K562 (cell line): ENCODE measurements at regions not wholly inside any gene's neighbourhood (a gene's known extent, or its start where the extent isn't known, plus 50 kb on each side); places are given as distances from the start of the nearest gene placed in this dataset.

Experiments
- ATAC-seq: fragments of 200-7000 bp; cut with Tn5 transposase; 3 replicates; pipeline ENCODE4 v1.9.1; 2020; ENCODE audit warnings: moderate library complexity
- BruUV-seq: library from RNA; stranded (reverse); fragments of 400-500 nt; replicated peaks from 2 replicates; lab custom pipeline; 2021; lab: Mats Ljungman, UMichigan
- CTCF ChIA-PET: fragments of 300-600 bp; formaldehyde crosslinking; extraction: SDS; loops from one replicate; lab custom pipeline; 2021; ENCODE audit warnings: low intra/inter-chr PET ratio; lab: Yijun Ruan, JAX
- POLR2A ChIA-PET: fragments of 300-600, 350-650 bp; sonication (Branson Sonifier 250); formaldehyde crosslinking; extraction: SDS; loops from one replicate; lab custom pipeline; 2021; ENCODE audit warnings: antibody characterized with exemption, inconsistent platforms; lab: Yijun Ruan, JAX
- DNase-seq, 4 experiments: peaks; one replicate each; pipeline versions ENCODE4 v3.0.0 to v3.0.0-alpha.2; 2011 to 2018; ENCODE audit warnings: low spot score in 3 of 4, mixed read lengths in 3 of 4; ENCODE audit errors: extremely low read depth in 1 of 4
- FAIRE-seq: peaks from 2 replicates; lab custom pipeline; 2011; peaks lifted over from hg19 to GRCh38; lab: Jason Lieb, UNC
- H2AFZ ChIP-seq: 2 replicates; pipeline ENCODE4 v1.6.0; 2011; ENCODE audit warnings: low read depth, low read length, control low read depth, inconsistent platforms
- H3K27ac ChIP-seq: fragments of 200-600 bp; 3 replicates; pipeline ENCODE4 v1.8.0; 2011; ENCODE audit warnings: low read depth, mild to moderate bottlenecking, control low read depth, inconsistent platforms, low read length, moderate library complexity, mixed read lengths; ENCODE audit errors: extremely low read depth
- H3K27me3 ChIP-seq, 2 experiments: fragments of 300-600 bp in 1 of 2; 2 replicates in 1 of 2; 3 replicates in 1 of 2; pipeline versions ENCODE4 v1.6.0 to v1.8.0; 2011; ENCODE audit warnings: inconsistent platforms in 2 of 2, low read length in 2 of 2, mild to moderate bottlenecking in 1 of 2, mixed read lengths in 1 of 2, moderate library complexity in 1 of 2; ENCODE audit not compliant: control insufficient read depth in 2 of 2, insufficient read depth in 2 of 2
- H3K36me3 ChIP-seq: fragments of 300-600 bp; 3 replicates; pipeline ENCODE4 v1.8.0; 2011; ENCODE audit warnings: mild to moderate bottlenecking, low read length, inconsistent platforms; ENCODE audit not compliant: control insufficient read depth, insufficient read depth
- H3K4me1 ChIP-seq, 2 experiments: fragments of 200-600 bp in 1 of 2; replicated peaks in 1 of 2; 2 replicates in 1 of 2; 3 replicates in 1 of 2; pipeline versions ENCODE4 v1.5.1 to v1.8.0; 2011; ENCODE audit warnings: inconsistent platforms in 2 of 2, low read length in 2 of 2, mild to moderate bottlenecking in 1 of 2, mixed read lengths in 1 of 2, moderate library complexity in 1 of 2; ENCODE audit not compliant: control insufficient read depth in 2 of 2, insufficient read depth in 2 of 2
- H3K4me2 ChIP-seq: 2 replicates; pipeline ENCODE4 v1.6.1; 2011; ENCODE audit warnings: low read length, control low read depth, inconsistent platforms, mixed read lengths; ENCODE audit not compliant: insufficient read depth
- H3K4me3 ChIP-seq: fragments of 200-600 bp; sonication (generic), shearing (Covaris generic); 2 replicates; pipeline ENCODE4 v1.5.1; 2016; ENCODE audit warnings: control low read depth, inconsistent platforms
- H3K79me2 ChIP-seq: fragments of 200-600 bp; 3 replicates; pipeline ENCODE4 v1.8.0; 2011; ENCODE audit warnings: low read length, inconsistent platforms; ENCODE audit not compliant: control insufficient read depth, insufficient read depth
- H3K9ac ChIP-seq, 2 experiments: 2 replicates each; pipeline versions ENCODE4 v1.6.0 to v1.6.1; 2011; ENCODE audit warnings: low read depth in 2 of 2, low read length in 2 of 2, control low read depth in 1 of 2, inconsistent platforms in 1 of 2, mild to moderate bottlenecking in 1 of 2, mixed read lengths in 1 of 2; ENCODE audit not compliant: insufficient read depth in 1 of 2
- H3K9me1 ChIP-seq: one replicate; pipeline ENCODE4 v1.6.0; 2011; ENCODE audit warnings: inconsistent platforms, mild to moderate bottlenecking, low read length, moderate library complexity; ENCODE audit not compliant: control insufficient read depth, insufficient read depth
- H3K9me3 ChIP-seq: replicated peaks from 2 replicates; pipeline ENCODE4 v1.5.1; 2011; ENCODE audit warnings: low read depth, low read length, inconsistent platforms; ENCODE audit not compliant: control insufficient read depth, insufficient read depth
- H4K20me1 ChIP-seq: replicated peaks from 2 replicates; pipeline ENCODE4 v1.6.1; 2011; ENCODE audit warnings: low read length, inconsistent platforms, mixed read lengths; ENCODE audit not compliant: control insufficient read depth, insufficient read depth
- CREBBP ChIP-seq: IDR thresholded peaks from one replicate; pipeline ENCODE4 v1.6.1; 2012; ENCODE audit warnings: low read depth, mild to moderate bottlenecking, control low read depth, inconsistent platforms, low read length
- E2F6 ChIP-seq, 2 experiments: IDR thresholded peaks; 2 replicates each; pipeline ENCODE4 v1.6.1; 2011; ENCODE audit warnings: borderline replicate concordance in 1 of 2, control low read depth in 1 of 2, low read depth in 1 of 2, low read length in 1 of 2, mild to moderate bottlenecking in 1 of 2, mixed read lengths in 1 of 2, moderate library complexity in 1 of 2; ENCODE audit not compliant: insufficient read depth in 1 of 2, insufficient read length in 1 of 2, poor library complexity in 1 of 2, severe bottlenecking in 1 of 2; ENCODE audit errors: extremely low read depth in 1 of 2
- HLTF ChIP-seq: fragments of 450-650 bp; IDR thresholded peaks from 2 replicates; pipeline ENCODE4 v1.6.1; 2016
- NFATC3 ChIP-seq: fragments of 450-650 bp; IDR thresholded peaks from 2 replicates; pipeline ENCODE4 v1.6.1; 2017; ENCODE audit warnings: mild to moderate bottlenecking
- PATZ1 ChIP-seq: fragments of 250-450 bp; sonication (Bioruptor Pico); IDR thresholded peaks from 2 replicates; pipeline ENCODE4 v1.5.0; 2020; ENCODE audit warnings: mild to moderate bottlenecking, borderline replicate concordance
- PHF8 ChIP-seq: fragments of 200-600 bp; sonication (generic); IDR thresholded peaks from 2 replicates; pipeline ENCODE4 v1.6.1; 2012; ENCODE audit warnings: mixed run types, mild to moderate bottlenecking, inconsistent platforms, low read length, moderate library complexity, borderline replicate concordance
- SAFB ChIP-seq: fragments of 200-400 bp; formaldehyde crosslinking; IDR thresholded peaks from 2 replicates; pipeline ENCODE4 v1.6.1; 2017; ENCODE audit warnings: low read depth, low read length, borderline replicate concordance
- SNAPC5 ChIP-seq: fragments of 250-450 bp; sonication (Bioruptor Pico); IDR thresholded peaks from 2 replicates; pipeline ENCODE4 v1.8.0; 2021; ENCODE audit warnings: moderate library complexity, mild to moderate bottlenecking, inconsistent platforms
- TARDBP ChIP-seq: fragments of 450-650 bp; IDR thresholded peaks from 2 replicates; pipeline ENCODE4 v1.6.1; 2016
- TFAP4 ChIP-seq: sonication (generic); formaldehyde crosslinking; IDR thresholded peaks from 2 replicates; pipeline ENCODE4 v1.8.0; 2022; ENCODE audit warnings: missing genetic modification reagents, mild to moderate bottlenecking, moderate library complexity, borderline replicate concordance
- WGBS: fragments of 100-300 bp; shearing (Covaris generic); methylation state at CpG from one replicate; pipeline ENCODE4 v1.1.6; 2016; ENCODE audit warnings: low coverage, mixed read lengths; ENCODE audit not compliant: insufficient coverage; ENCODE audit errors: missing lambda C conversion rate; 5-methylcytosine and 5-hydroxymethylcytosine counted together
- in situ Hi-C: fragments of 300-500 bp; cut with MboI; formaldehyde crosslinking; loops from 4 replicates; pipeline ENCODE4 v1.15.0; 2018; ENCODE audit warnings: inconsistent platforms, mixed read lengths
- intact Hi-C: fragments of 100-400 bp; cut with micrococcal nuclease; formaldehyde crosslinking; loops from 2 replicates; pipeline ENCODE4 v1.14.2; 2022

- H3K4me3 ChIP-seq, result no peak overlapping the region
- ChIA-PET POLR2A (no interaction called here), CTCF (no interaction called here)
- 0% methylated on average over 1 of the region's 1 CpG for WGBS
- H3K9me3 ChIP-seq, result no peaks in the 10 kb centered on the region
- H3K27me3 ChIP-seq, result no peaks in the 10 kb centered on the region
- H3K36me3 ChIP-seq, result no peaks in the 10 kb centered on the region
- in situ Hi-C loops, result no loop called here
- H3K4me2 ChIP-seq, result no peak overlapping the region
- no peaks in the 10 kb centered on the region for H4K20me1 ChIP-seq
- no peak overlapping the region for H3K27ac ChIP-seq
- BruUV-seq, result no TSS peak
- H3K9ac ChIP-seq, result no peak overlapping the region
- no peaks in the 10 kb centered on the region for H3K4me1 ChIP-seq
- no peak for TF ChIP-seq NFATC3
- no peak for TF ChIP-seq SNAPC5 (CRISPR knock-in tag)
- TF ChIP-seq E2F6 (IDR thresholded peaks at IDR 0.05; ENCODE audit: borderline replicate concordance in 1 of 2, extremely low read depth in 1 of 2, insufficient read depth in 1 of 2, insufficient read length in 1 of 2, low read depth in 1 of 2, low read length in 1 of 2, poor library complexity in 1 of 2, severe bottlenecking in 1 of 2), result no peak
- TF ChIP-seq SAFB, result no peak
- no peak for TF ChIP-seq TFAP4 (CRISPR knock-in tag)
- TF ChIP-seq CREBBP, result no peak
- TF ChIP-seq PATZ1 (CRISPR knock-in tag), result no peak
- TF ChIP-seq PHF8, result no peak
- no peak for TF ChIP-seq HLTF
- no peak for TF ChIP-seq TARDBP
- no peak overlapping the region for H2AFZ ChIP-seq
- intact Hi-C loops, result no loop called here
- ATAC-seq (no peak), DNase-seq (no peak), FAIRE-seq (no peak)
- no peaks in the 10 kb centered on the region for H3K79me2 ChIP-seq
- no peaks in the 10 kb centered on the region for H3K9me1 ChIP-seq
Observed at GRCh38 chr17:52390422-52390821, 231.9 kb upstream of the CA10 start.
